Vagina (tissue), 2 donors: ENCODE measurements at regions not wholly inside any gene's neighbourhood (a gene's known extent, or its start where the extent isn't known, plus 50 kb on each side); places are given as distances from the start of the nearest gene placed in this dataset.

Experiments used
- DNase-seq, 2 donors: peaks; one replicate each; pipeline ENCODE4 v3.0.0-alpha.2; 2017; ENCODE audit errors: extremely low spot score in 2 of 2
- H3K27ac ChIP-seq: fragments of 200-600 bp; sonication (generic); one replicate; pipeline ENCODE4 v1.5.1; 2019
- H3K27me3 ChIP-seq: fragments of 200-600 bp; sonication (generic); one replicate; pipeline ENCODE4 v1.5.1; 2019
- H3K36me3 ChIP-seq, 2 donors: fragments of 200-600 bp; sonication (generic); one replicate each; pipeline ENCODE4 v1.5.1; 2017 to 2019
- H3K4me1 ChIP-seq: fragments of 200-600 bp; sonication (generic); one replicate; pipeline ENCODE4 v1.5.1; 2019
- H3K4me3 ChIP-seq, 2 donors: fragments of 200-600 bp; sonication (generic); 1 replicate in 1 of 2; 2 replicates in 1 of 2; pipeline ENCODE4 v1.5.1; 2016 to 2019
- H3K9me3 ChIP-seq: fragments of 200-600 bp; sonication (generic); one replicate; pipeline ENCODE4 v1.5.1; 2019
- CTCF ChIP-seq, 3 experiments: fragments of 450-650 bp in 2 of 3; fragments of 200-600 bp in 1 of 3; sonication (generic) in 1 of 3; IDR thresholded peaks; one replicate each; pipeline ENCODE4 v1.5.1; 2017 to 2019; ENCODE audit warnings: antibody characterized with exemption in 3 of 3, mild to moderate bottlenecking in 2 of 3, moderate library complexity in 2 of 3
- POLR2A ChIP-seq, 2 donors: fragments of 450-650 bp; IDR thresholded peaks; one replicate each; pipeline ENCODE4 v1.6.1; 2017; ENCODE audit warnings: antibody characterized with exemption in 2 of 2, mild to moderate bottlenecking in 2 of 2, moderate library complexity in 2 of 2
- POLR2AphosphoS5 ChIP-seq, 2 donors: sonication (generic); formaldehyde crosslinking; IDR thresholded peaks; one replicate each; pipeline ENCODE4 v1.9.0; 2017; ENCODE audit warnings: antibody characterized with exemption in 2 of 2, mild to moderate bottlenecking in 2 of 2, low read depth in 1 of 2; ENCODE audit not compliant: insufficient read depth in 1 of 2
- intact Hi-C: fragments of 100-400 bp; cut with DNase I; formaldehyde crosslinking; loops from one replicate; pipeline ENCODE4 v1.15.1; 2023

GRCh38 chr2:15818318-15818753 is 122.0 kb upstream of the MYCN start:
- Histone ChIP-seq H3K4me3 (no peak overlapping the region), H3K9me3 (no peaks in the 10 kb centered on the region), H3K4me1 (no peaks in the 10 kb centered on the region), H3K36me3 (no peaks in the 10 kb centered on the region), H3K27ac (no peak overlapping the region), H3K27me3 (no peaks in the 10 kb centered on the region)
- TF ChIP-seq CTCF (IDR thresholded peaks at IDR 0.05): no peak
- no peak for DNase-seq
- intact Hi-C loops: no loop called here

- no peaks in the 10 kb centered on the region for H3K4me1 ChIP-seq
- DNase-seq: no peak
- H3K36me3 ChIP-seq: no peaks in the 10 kb centered on the region
- no peak for TF ChIP-seq POLR2AphosphoS5 (IDR thresholded peaks at IDR 0.05; ENCODE audit: insufficient read depth in 1 of 2, low read depth in 1 of 2)
- TF ChIP-seq POLR2A (IDR thresholded peaks at IDR 0.05): no peak
- TF ChIP-seq CTCF (IDR thresholded peaks at IDR 0.05): no peak
- H3K27me3 ChIP-seq: no peaks in the 10 kb centered on the region
- H3K27ac ChIP-seq: no peak overlapping the region
- intact Hi-C loops: no loop called here
- H3K4me3 ChIP-seq: no peak overlapping the region
- H3K9me3 ChIP-seq: no peaks in the 10 kb centered on the region
Observed at GRCh38 chr2:15818881-15819280, 121.5 kb upstream of the MYCN start.

DNA sequence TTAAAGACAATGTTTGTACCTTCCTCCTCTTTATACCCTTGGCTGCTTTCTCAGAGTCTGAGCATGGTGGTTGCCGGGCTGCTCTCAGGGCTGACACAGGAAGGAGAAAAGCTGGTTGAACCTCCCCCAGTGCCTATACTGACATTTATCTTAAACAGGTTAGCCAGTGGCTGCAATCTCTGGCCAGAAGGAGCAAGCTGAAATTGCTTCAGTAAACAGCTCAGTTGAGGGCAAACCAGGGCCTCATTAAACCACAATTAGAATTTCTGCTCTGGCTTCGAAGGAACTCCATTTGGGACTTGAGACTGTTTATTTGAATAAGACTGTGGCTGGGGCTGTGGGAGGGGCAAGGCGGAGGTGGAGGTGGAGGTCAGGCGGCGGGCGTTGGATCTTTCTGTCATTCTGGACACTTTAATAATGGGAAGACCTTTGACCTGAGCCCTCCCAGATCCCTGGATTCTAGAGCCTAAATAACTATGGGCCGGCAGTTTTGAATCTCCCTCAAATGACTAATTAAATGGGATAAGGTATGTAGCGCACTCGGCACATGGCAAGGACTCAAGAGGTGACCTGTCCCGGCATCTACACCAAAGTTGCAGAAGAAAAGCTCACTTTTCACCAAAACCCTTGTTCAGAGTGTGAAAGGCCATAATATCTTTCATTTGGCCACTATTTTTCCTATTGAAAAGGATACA is 120.6 kb upstream of the MYCN start:
- H3K4me3 ChIP-seq: no peak overlapping the region
- no peaks in the 10 kb centered on the region for H3K27me3 ChIP-seq
- H3K9me3 ChIP-seq: no peaks in the 10 kb centered on the region
- no peak for TF ChIP-seq POLR2AphosphoS5 (IDR thresholded peaks at IDR 0.05; ENCODE audit: insufficient read depth in 1 of 2, low read depth in 1 of 2)
- no peak for TF ChIP-seq CTCF (IDR thresholded peaks at IDR 0.05)
- TF ChIP-seq POLR2A (IDR thresholded peaks at IDR 0.05): no peak
- no peak for DNase-seq
- H3K36me3 ChIP-seq: no peaks in the 10 kb centered on the region
- no peak overlapping the region for H3K27ac ChIP-seq
- intact Hi-C loops: no loop called here
- no peaks in the 10 kb centered on the region for H3K4me1 ChIP-seq

DNA sequence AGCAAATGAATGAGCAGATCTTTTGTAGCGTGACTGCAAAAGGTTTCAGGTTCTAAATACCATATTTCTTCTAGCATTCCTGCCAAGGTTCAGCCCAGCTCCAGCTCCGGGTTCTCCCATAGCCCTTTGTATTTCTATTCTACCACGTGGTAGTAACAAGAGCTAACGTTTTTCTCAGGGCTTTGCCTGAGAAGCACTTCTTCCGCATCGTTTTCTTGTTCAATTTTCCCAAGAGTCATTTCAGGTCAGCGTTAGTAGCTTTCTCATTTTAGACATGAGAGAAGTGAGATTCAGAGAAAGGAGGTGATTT is 120.1 kb upstream of the MYCN start:
- intact Hi-C loops: no loop called here
- no peak for DNase-seq
- Histone ChIP-seq H3K36me3 (no peaks in the 10 kb centered on the region), H3K9me3 (no peaks in the 10 kb centered on the region), H3K27me3 (no peaks in the 10 kb centered on the region), H3K27ac (no peak overlapping the region), H3K4me1 (no peaks in the 10 kb centered on the region), H3K4me3 (no peak overlapping the region)
- TF ChIP-seq POLR2AphosphoS5 (IDR thresholded peaks at IDR 0.05; ENCODE audit: insufficient read depth in 1 of 2, low read depth in 1 of 2) (no peak), CTCF (IDR thresholded peaks at IDR 0.05) (no peak), POLR2A (IDR thresholded peaks at IDR 0.05) (no peak)

DNA sequence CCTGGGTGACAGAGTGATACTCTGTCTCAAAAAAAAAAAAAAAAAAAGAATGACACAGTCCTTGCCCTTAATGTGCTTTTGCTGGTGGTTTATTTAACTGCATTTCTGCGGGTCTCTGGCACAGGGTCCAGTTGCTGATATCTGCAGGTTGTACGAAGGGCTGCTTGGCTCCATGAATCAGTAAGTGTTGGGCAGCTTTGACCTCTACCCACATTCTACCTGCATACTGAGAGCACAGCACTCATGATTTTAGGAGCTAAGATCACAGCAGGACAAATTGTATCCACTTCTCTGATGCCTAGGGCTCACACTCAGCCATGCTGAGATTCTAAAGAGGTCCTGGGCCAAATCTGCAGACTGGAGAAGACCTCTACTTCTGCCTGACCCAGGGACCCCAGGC is 119.4 kb upstream of the MYCN start:
- DNase-seq: no peak
- Histone ChIP-seq H3K27me3 (no peaks in the 10 kb centered on the region), H3K4me3 (no peak overlapping the region), H3K4me1 (no peaks in the 10 kb centered on the region), H3K36me3 (no peaks in the 10 kb centered on the region), H3K27ac (no peak overlapping the region), H3K9me3 (no peaks in the 10 kb centered on the region)
- intact Hi-C loops: no loop called here
- TF ChIP-seq CTCF (IDR thresholded peaks at IDR 0.05) (no peak), POLR2A (IDR thresholded peaks at IDR 0.05) (no peak), POLR2AphosphoS5 (IDR thresholded peaks at IDR 0.05; ENCODE audit: insufficient read depth in 1 of 2, low read depth in 1 of 2) (no peak)
